ENCODE measurements at regions not wholly inside any gene's neighbourhood (a gene's known extent, or its start where the extent isn't known, plus 50 kb on each side); places are given as distances from the start of the nearest gene placed in this dataset.

DNA sequence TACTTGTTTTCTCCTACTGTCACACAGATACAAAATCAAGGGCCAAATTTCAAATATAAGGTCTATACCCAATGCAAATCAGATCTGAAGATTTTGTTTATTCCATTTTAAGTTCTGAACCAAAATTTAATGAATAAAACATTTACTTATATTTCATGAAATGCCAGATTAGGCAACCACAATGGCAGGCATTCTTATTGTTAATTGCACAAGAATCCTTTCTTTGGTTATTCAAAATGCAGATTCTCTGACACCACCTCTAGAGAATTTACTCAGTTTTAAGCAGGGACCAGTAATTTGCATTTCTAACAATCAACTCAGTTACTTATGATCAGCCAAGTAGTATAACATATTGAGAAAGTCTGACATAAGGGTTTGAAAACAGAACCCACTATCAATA is 972.4 kb upstream of the ACO1 start:
- TF ChIP-seq, protein P1, sequence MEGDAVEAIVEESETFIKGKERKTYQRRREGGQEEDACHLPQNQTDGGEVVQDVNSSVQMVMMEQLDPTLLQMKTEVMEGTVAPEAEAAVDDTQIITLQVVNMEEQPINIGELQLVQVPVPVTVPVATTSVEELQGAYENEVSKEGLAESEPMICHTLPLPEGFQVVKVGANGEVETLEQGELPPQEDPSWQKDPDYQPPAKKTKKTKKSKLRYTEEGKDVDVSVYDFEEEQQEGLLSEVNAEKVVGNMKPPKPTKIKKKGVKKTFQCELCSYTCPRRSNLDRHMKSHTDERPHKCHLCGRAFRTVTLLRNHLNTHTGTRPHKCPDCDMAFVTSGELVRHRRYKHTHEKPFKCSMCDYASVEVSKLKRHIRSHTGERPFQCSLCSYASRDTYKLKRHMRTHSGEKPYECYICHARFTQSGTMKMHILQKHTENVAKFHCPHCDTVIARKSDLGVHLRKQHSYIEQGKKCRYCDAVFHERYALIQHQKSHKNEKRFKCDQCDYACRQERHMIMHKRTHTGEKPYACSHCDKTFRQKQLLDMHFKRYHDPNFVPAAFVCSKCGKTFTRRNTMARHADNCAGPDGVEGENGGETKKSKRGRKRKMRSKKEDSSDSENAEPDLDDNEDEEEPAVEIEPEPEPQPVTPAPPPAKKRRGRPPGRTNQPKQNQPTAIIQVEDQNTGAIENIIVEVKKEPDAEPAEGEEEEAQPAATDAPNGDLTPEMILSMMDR (IDR thresholded peaks at IDR 0.05): no peak
- no peak for TF ChIP-seq POLR2A (IDR thresholded peaks at IDR 0.05)

Measured in right lobe of liver (tissue), 4 donors.